NCI-H345 treated with DMSO at 0.1 percent for 48 hours (cell line): ENCODE measurements at regions not wholly inside any gene's neighbourhood (a gene's known extent, or its start where the extent isn't known, plus 50 kb on each side); places are given as distances from the start of the nearest gene placed in this dataset.
"Not testable (repeated sequence)": the region's sequence is repeated elsewhere in the genome, so short reads cannot be mapped to it uniquely, and the experiment has no call there.

Experiments used
- DNase-seq: peaks from one replicate; lab custom pipeline; 2025; ENCODE audit not compliant: unreplicated experiment; lab: John Stamatoyannopoulos, UW

GRCh38 chr10:80741278-80741677 is 203.6 kb downstream of the SH2D4B start:
- no peak for DNase-seq

GRCh38 chr10:80750268-80750667 is 212.6 kb downstream of the SH2D4B start:
- no peak for DNase-seq

- DNase-seq: no peak
Observed at GRCh38 chr10:80751940-80752339, 214.2 kb downstream of the SH2D4B start.

GRCh38 chr10:80753612-80754011 is 215.9 kb downstream of the SH2D4B start:
- DNase-seq: no peak

GRCh38 chr10:80755893-80756292 is 218.2 kb downstream of the SH2D4B start:
- DNase-seq: no peak

- DNase-seq: no peak
Observed at GRCh38 chr10:80759693-80760092, 222.0 kb downstream of the SH2D4B start.

GRCh38 chr10:80760914-80761371 is 223.2 kb downstream of the SH2D4B start:
- DNase-seq: no peak

- DNase-seq: no peak
Observed at GRCh38 chr10:80767963-80768362, 230.3 kb downstream of the SH2D4B start.

- no peak for DNase-seq
Observed at GRCh38 chr10:80769700-80770160, 232.0 kb downstream of the SH2D4B start.

GRCh38 chr10:80770239-80770638 is 232.5 kb downstream of the SH2D4B start:
- no peak for DNase-seq

- no peak for DNase-seq
Observed at GRCh38 chr10:80771285-80771684, 233.6 kb downstream of the SH2D4B start.

GRCh38 chr10:80771902-80772555 is 234.3 kb downstream of the SH2D4B start:
- no peak for DNase-seq

- DNase-seq: no peak
Observed at GRCh38 chr10:80772596-80772995, 234.9 kb downstream of the SH2D4B start.

GRCh38 chr10:80784695-80785094 is 247.0 kb downstream of the SH2D4B start:
- DNase-seq: no peak

- no peak for DNase-seq
Observed at GRCh38 chr10:80786322-80786721, 248.6 kb downstream of the SH2D4B start.

GRCh38 chr10:80787952-80788351 is 250.2 kb downstream of the SH2D4B start:
- no peak for DNase-seq

GRCh38 chr10:80794994-80795393 is 257.3 kb downstream of the SH2D4B start:
- DNase-seq: no peak

GRCh38 chr10:80805343-80806020 is 267.8 kb downstream of the SH2D4B start:
- no peak for DNase-seq

GRCh38 chr10:80814147-80814652 is 276.5 kb downstream of the SH2D4B start:
- no peak for DNase-seq

- DNase-seq: no peak
Observed at GRCh38 chr10:80829151-80829550, 291.4 kb downstream of the SH2D4B start.

- no peak for DNase-seq
Observed at GRCh38 chr10:80829562-80829961, 291.9 kb downstream of the SH2D4B start.

- not testable (repeated sequence) for DNase-seq
Observed at GRCh38 chr10:80832693-80833092, 295.0 kb downstream of the SH2D4B start.
